ENCODE measurements at regions not wholly inside any gene's neighbourhood (a gene's known extent, or its start where the extent isn't known, plus 50 kb on each side); places are given as distances from the start of the nearest gene placed in this dataset.

DNA sequence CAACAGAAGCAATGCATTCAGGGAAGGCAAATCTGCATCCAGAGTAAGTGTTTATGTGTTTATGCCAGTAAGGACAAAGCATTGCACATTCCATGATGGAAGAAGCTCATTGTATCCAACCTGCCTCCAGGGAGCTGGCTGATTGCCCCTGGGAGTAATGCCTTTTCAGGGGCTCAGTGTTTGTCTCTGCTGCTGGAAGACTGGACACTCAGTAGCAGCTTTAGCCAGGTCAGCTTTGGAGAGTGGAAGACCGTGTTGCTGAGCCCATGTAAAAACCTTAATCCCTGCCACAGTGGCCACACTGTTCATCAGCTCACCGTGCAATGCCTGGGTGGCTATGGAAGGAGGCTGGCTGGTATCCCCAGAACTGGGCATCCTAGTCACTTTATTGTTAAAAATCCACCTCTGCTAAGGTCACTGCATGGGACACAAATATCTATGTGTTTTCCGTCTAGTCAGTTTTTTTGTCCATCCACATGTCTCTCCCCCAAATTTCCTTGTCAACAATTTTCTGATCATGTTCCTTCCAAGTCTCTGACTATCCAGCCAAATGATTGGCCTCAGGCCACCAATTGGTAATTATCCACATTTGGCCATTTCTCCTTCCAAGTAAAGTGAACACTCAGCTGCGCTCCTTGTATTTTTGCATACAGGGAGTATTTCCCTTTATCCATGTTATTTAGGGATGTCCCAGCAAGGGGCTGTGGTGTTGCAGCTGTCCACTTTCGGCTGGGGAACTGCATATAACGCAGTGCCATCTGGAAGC lies 2044.5 kb upstream of the AGA start:
- Histone ChIP-seq H3K27ac (ENCODE audit: low read depth, low read length) (no peak overlapping the region), H3K4me1 (ENCODE audit: control insufficient read depth, insufficient read depth, low read length) (no peaks in the 10 kb centered on the region), H3K36me3 (ENCODE audit: control insufficient read depth, insufficient read depth, low read length) (no peaks in the 10 kb centered on the region), H3K9ac (ENCODE audit: low read length) (no peak overlapping the region), H3K4me3 (ENCODE audit: low read length) (no peak overlapping the region), H3K27me3 (ENCODE audit: control insufficient read depth, insufficient read depth, low read length) (no peaks in the 10 kb centered on the region)

DNA sequence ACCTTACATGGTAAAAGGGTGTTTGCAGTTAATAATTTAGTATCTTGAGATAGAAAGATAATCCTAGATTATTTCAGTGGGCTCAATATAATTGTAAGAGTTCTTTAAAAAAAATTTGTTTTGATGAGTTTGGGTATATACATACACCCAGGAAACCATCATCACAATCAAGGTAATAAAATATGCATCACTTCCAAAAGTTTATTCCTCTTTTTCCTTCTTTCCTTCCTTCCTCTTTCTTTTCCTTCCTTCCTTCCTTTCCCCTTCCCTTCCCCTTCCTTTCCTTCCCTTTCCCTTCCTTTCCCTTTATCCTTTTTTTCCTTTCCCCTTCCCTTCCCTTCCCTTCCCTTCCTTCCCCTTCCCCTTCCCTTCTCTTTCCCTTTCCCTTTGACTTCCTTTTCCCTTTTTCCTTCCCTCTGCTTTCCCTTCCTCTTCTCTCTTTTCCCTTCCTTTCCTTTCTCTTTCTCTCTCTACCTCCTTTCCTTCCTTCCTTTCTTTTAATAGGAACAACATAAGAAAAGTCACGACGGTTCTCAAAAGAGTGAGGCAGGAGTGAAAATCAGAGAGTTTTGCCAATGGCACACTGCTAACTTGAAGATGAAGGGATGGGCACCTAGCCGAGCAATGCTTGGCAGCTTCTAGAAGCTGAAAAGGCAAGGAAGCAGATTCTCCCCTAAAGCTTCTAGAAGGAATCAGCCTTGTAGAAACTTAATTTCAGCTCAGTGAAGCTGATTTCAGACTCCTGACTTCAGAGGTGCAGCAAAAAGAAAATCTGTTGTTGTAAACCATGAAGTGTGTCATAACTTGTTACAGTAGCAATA lies 2050.2 kb upstream of the AGA start:
- no peak overlapping the region for H3K27ac ChIP-seq (ENCODE audit: low read depth, low read length)
- no peaks in the 10 kb centered on the region for H3K27me3 ChIP-seq (ENCODE audit: control insufficient read depth, insufficient read depth, low read length)
- H3K36me3 ChIP-seq (ENCODE audit: control insufficient read depth, insufficient read depth, low read length), result no peaks in the 10 kb centered on the region
- H3K4me3 ChIP-seq (ENCODE audit: low read length), result no peak overlapping the region
- no peaks in the 10 kb centered on the region for H3K4me1 ChIP-seq (ENCODE audit: control insufficient read depth, insufficient read depth, low read length)
- H3K9ac ChIP-seq (ENCODE audit: low read length), result no peak overlapping the region

DNA sequence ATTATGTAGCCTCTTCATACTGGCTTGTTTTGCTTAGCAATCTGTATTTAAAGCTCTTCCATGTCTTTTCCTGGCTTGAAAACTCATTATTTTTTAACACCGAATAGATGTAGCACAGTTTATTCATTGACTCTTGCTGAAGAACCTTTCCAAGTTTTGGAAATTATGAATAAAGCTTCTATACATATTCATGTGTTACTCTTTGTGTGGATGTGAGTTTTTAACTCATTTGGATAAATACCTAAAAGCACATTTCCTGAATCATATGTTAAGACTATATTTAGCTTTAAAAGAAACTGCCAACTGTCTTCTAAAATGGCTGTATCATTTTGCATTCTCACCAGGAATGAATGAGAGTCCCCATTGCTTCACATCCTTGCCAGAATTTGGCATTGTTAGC lies 2061.7 kb upstream of the AGA start:
- no peak overlapping the region for H3K27ac ChIP-seq (ENCODE audit: low read depth, low read length)
- no peak overlapping the region for H3K9ac ChIP-seq (ENCODE audit: low read length)
- no peaks in the 10 kb centered on the region for H3K36me3 ChIP-seq (ENCODE audit: control insufficient read depth, insufficient read depth, low read length)
- H3K4me1 ChIP-seq (ENCODE audit: control insufficient read depth, insufficient read depth, low read length), result no peaks in the 10 kb centered on the region
- no peak overlapping the region for H3K4me3 ChIP-seq (ENCODE audit: low read length)
- H3K27me3 ChIP-seq (ENCODE audit: control insufficient read depth, insufficient read depth, low read length), result no peaks in the 10 kb centered on the region

DNA sequence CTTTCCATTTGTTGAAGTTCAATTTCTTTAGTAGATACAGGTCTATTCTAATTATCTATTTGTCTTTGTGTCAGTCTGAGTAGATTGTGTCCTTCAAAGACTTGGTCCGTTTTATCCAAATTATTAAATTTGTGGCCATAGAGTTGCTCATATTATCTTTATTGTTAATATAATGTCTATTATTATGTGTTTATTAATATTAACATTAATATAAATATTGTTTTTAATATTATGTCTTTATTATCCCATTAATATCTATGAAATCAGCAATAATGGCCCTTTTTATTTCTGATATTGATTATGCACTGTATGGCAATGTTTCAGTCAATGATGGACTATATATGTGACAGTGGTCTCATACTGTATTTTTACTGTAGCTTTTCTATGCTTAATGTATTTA lies 2067.3 kb upstream of the AGA start:
- Histone ChIP-seq H3K9ac (ENCODE audit: low read length) (no peak overlapping the region), H3K36me3 (ENCODE audit: control insufficient read depth, insufficient read depth, low read length) (no peaks in the 10 kb centered on the region), H3K4me1 (ENCODE audit: control insufficient read depth, insufficient read depth, low read length) (no peaks in the 10 kb centered on the region), H3K27ac (ENCODE audit: low read depth, low read length) (no peak overlapping the region), H3K27me3 (ENCODE audit: control insufficient read depth, insufficient read depth, low read length) (no peaks in the 10 kb centered on the region), H3K4me3 (ENCODE audit: low read length) (no peak overlapping the region)

DNA sequence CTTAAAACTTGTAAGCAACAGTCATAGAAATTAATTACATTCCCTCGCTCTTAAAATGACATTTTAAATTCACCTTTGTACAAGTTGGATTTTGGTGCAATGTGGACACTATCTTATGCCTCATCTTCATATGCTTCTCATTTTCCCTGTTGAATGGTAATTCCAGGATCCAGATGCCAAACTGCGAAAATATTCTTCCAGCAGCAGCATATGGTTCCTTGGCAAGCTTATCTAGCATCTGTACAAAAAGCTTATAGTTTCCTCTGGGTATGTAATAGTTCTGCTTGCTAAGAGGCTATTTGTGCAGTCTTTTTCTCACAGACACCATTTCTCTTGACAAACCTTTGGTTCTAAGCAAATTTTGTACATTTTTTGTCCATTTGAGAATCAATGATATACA lies 2079.7 kb upstream of the AGA start:
- H3K4me1 ChIP-seq (ENCODE audit: control insufficient read depth, insufficient read depth, low read length), result no peaks in the 10 kb centered on the region
- H3K4me3 ChIP-seq (ENCODE audit: low read length), result no peak overlapping the region
- no peaks in the 10 kb centered on the region for H3K36me3 ChIP-seq (ENCODE audit: control insufficient read depth, insufficient read depth, low read length)
- no peak overlapping the region for H3K9ac ChIP-seq (ENCODE audit: low read length)
- H3K27ac ChIP-seq (ENCODE audit: low read depth, low read length), result no peak overlapping the region
- no peaks in the 10 kb centered on the region for H3K27me3 ChIP-seq (ENCODE audit: control insufficient read depth, insufficient read depth, low read length)

DNA sequence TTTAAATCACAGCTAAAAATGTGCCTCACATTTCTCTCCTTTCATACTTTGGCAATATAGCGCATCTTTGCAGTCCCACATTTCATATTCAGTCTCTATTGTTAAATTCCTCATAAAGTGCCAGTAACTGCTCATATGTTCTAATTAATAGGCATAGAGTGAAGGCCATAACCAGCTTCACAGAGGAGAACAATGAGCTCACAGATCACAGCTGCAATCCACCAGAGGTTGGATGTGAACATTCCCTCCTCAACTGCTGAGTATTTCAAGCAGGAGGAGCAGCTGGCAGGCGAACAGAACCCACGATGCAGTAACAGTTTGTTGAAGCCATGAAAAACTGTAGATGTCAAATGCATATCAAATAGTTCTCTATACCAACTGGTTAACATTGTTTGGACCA lies 2088.7 kb upstream of the AGA start:
- no peaks in the 10 kb centered on the region for H3K36me3 ChIP-seq (ENCODE audit: control insufficient read depth, insufficient read depth, low read length)
- no peaks in the 10 kb centered on the region for H3K27me3 ChIP-seq (ENCODE audit: control insufficient read depth, insufficient read depth, low read length)
- H3K4me3 ChIP-seq (ENCODE audit: low read length), result no peak overlapping the region
- H3K27ac ChIP-seq (ENCODE audit: low read depth, low read length), result no peak overlapping the region
- no peak overlapping the region for H3K9ac ChIP-seq (ENCODE audit: low read length)
- no peaks in the 10 kb centered on the region for H3K4me1 ChIP-seq (ENCODE audit: control insufficient read depth, insufficient read depth, low read length)

DNA sequence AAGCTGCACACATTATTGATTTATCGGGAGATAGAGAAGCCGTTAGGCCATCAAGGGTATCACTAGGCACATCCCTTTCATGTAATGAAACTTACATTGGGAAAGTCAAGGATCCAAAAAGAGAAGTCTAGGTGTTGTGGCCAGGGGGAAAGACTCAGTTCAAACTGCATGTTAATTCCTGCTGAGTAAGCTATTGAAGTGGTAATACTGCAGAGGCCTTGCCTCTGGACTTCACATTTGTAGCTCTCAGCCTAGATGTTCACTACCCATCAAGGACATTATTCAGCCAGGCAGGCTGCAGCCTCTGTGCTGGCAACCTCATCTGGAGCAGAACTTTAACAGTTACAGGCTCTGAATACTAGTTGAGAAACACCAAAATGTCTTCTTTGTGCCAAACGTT lies 2094.5 kb upstream of the AGA start:
- no peaks in the 10 kb centered on the region for H3K4me1 ChIP-seq (ENCODE audit: control insufficient read depth, insufficient read depth, low read length)
- H3K9ac ChIP-seq (ENCODE audit: low read length), result no peak overlapping the region
- no peaks in the 10 kb centered on the region for H3K27me3 ChIP-seq (ENCODE audit: control insufficient read depth, insufficient read depth, low read length)
- H3K27ac ChIP-seq (ENCODE audit: low read depth, low read length), result no peak overlapping the region
- no peak overlapping the region for H3K4me3 ChIP-seq (ENCODE audit: low read length)
- H3K36me3 ChIP-seq (ENCODE audit: control insufficient read depth, insufficient read depth, low read length), result no peaks in the 10 kb centered on the region

DNA sequence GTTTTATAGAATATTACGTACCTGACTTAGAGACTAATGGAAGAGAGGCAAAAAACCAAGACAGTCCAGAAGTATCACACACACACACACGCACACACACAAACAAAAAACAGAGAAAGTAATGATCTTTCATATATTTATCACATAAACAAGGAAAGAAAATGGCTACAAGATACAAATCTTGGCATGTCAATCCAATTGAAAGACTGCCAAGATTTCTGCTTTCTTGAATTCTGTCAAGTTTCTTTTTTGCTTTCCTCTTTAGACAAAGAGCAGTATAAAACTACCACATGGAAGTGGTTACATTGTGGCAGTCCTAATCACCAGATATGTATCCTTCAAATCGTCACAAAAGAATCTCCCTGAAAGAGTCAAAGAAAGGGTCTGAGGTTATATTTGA lies 2097.4 kb upstream of the AGA start:
- no peak overlapping the region for H3K27ac ChIP-seq (ENCODE audit: low read depth, low read length)
- H3K9ac ChIP-seq (ENCODE audit: low read length), result no peak overlapping the region
- no peaks in the 10 kb centered on the region for H3K4me1 ChIP-seq (ENCODE audit: control insufficient read depth, insufficient read depth, low read length)
- no peaks in the 10 kb centered on the region for H3K27me3 ChIP-seq (ENCODE audit: control insufficient read depth, insufficient read depth, low read length)
- H3K4me3 ChIP-seq (ENCODE audit: low read length), result no peak overlapping the region
- no peaks in the 10 kb centered on the region for H3K36me3 ChIP-seq (ENCODE audit: control insufficient read depth, insufficient read depth, low read length)

DNA sequence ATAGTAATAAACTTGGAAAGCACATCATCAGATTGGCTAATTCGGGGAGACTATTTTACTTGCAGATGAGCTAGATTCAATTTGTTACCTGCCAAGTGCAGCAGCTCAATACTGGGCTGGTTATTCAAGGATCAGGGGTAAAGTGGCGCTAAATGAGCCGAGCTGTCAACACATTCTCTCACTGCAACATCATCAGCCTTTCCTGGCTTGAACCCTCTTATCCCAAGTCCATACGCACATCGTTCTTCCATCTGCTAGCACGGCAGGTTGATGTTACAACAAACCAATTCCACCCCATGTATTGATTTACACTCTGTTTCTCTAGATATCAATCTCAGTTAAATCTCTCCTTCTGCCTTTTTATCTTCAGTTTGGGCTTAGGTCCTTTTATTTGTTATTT lies 2101.5 kb upstream of the AGA start:
- Histone ChIP-seq H3K4me3 (ENCODE audit: low read length) (no peak overlapping the region), H3K27ac (ENCODE audit: low read depth, low read length) (no peak overlapping the region), H3K4me1 (ENCODE audit: control insufficient read depth, insufficient read depth, low read length) (no peaks in the 10 kb centered on the region), H3K27me3 (ENCODE audit: control insufficient read depth, insufficient read depth, low read length) (no peaks in the 10 kb centered on the region), H3K36me3 (ENCODE audit: control insufficient read depth, insufficient read depth, low read length) (no peaks in the 10 kb centered on the region), H3K9ac (ENCODE audit: low read length) (no peak overlapping the region)

DNA sequence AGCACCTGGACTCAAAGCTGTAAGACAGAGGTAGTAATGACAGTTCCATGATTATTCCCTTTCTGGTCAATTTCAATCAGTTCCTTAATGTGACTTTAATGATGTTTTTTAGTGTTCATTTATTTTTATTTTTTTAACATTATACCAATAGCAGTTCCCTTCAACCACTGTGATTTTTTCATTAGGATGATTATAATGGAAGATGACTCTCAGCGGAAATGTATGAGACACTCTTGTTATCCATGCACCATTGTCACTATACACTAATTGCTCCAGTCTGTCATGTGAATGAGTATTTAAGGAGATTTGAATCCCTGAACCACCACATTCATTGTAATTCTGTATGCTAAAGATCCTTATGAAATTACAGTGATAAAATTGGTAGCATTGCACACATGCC lies 2102.3 kb upstream of the AGA start:
- no peak overlapping the region for H3K27ac ChIP-seq (ENCODE audit: low read depth, low read length)
- no peaks in the 10 kb centered on the region for H3K36me3 ChIP-seq (ENCODE audit: control insufficient read depth, insufficient read depth, low read length)
- no peak overlapping the region for H3K4me3 ChIP-seq (ENCODE audit: low read length)
- no peak overlapping the region for H3K9ac ChIP-seq (ENCODE audit: low read length)
- H3K27me3 ChIP-seq (ENCODE audit: control insufficient read depth, insufficient read depth, low read length), result no peaks in the 10 kb centered on the region
- no peaks in the 10 kb centered on the region for H3K4me1 ChIP-seq (ENCODE audit: control insufficient read depth, insufficient read depth, low read length)

DNA sequence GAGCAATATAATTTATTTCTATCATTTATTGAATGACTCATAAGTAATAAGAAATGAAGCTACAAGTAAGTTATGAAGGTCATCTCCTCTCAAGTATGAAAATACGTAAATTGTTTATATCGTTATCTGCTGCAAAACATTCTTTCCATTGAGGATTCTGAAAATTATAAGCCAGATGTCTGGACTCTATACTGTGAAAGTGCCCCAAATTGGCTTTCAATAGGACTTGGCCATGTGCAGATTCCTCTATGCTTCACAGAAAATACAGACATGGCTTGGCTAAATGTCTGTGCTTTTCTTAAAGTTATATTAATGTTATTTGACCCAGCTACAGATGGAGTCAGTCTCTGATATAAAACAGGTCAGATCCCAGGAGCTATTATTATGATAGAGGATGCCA lies 2109.9 kb upstream of the AGA start:
- Histone ChIP-seq H3K4me3 (ENCODE audit: low read length) (no peak overlapping the region), H3K4me1 (ENCODE audit: control insufficient read depth, insufficient read depth, low read length) (no peaks in the 10 kb centered on the region), H3K27ac (ENCODE audit: low read depth, low read length) (no peak overlapping the region), H3K36me3 (ENCODE audit: control insufficient read depth, insufficient read depth, low read length) (no peaks in the 10 kb centered on the region), H3K9ac (ENCODE audit: low read length) (no peak overlapping the region), H3K27me3 (ENCODE audit: control insufficient read depth, insufficient read depth, low read length) (no peaks in the 10 kb centered on the region)

DNA sequence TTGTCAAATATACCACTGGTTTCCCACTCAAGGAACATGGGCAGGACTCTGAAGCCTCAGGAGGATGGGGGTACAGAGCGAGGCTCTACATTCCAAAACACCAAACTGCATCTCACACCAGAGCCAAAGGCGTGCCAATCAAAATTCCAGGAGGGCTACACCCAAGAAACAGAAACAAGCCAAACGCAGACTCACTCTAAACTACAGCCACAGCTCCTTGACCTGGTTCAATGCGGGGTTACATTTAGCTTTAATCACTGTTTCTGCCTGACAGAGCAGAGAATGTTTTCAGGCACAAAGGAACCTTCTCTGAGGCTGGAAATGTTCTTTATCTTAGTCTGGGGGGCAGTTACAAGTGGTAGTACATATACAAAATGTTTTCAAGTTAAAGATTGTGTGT lies 2121.5 kb upstream of the AGA start:
- Histone ChIP-seq H3K27ac (ENCODE audit: low read depth, low read length) (no peak overlapping the region), H3K4me1 (ENCODE audit: control insufficient read depth, insufficient read depth, low read length) (no peaks in the 10 kb centered on the region), H3K4me3 (ENCODE audit: low read length) (no peak overlapping the region), H3K27me3 (ENCODE audit: control insufficient read depth, insufficient read depth, low read length) (no peaks in the 10 kb centered on the region), H3K36me3 (ENCODE audit: control insufficient read depth, insufficient read depth, low read length) (no peaks in the 10 kb centered on the region), H3K9ac (ENCODE audit: low read length) (no peak overlapping the region)

DNA sequence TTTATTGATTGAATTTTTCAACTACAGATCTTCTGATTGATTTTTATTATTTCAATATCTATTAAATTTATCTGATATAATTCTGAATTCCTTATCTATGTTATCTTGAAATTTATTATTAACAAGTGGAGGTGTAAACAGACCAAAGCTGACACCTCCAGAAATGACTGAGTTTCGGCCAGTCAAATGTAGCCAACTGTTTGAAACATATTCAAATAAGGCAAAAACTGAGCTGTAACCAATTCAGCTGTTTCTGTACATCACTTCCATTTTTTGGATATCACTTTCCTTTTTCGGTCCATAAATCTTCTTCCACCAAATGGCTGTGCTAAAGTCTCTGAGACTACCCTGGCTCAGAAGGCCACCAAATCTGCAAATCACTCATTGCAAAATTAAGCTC lies 2127.3 kb upstream of the AGA start:
- no peak overlapping the region for H3K27ac ChIP-seq (ENCODE audit: low read depth, low read length)
- no peaks in the 10 kb centered on the region for H3K27me3 ChIP-seq (ENCODE audit: control insufficient read depth, insufficient read depth, low read length)
- H3K4me1 ChIP-seq (ENCODE audit: control insufficient read depth, insufficient read depth, low read length), result no peaks in the 10 kb centered on the region
- H3K9ac ChIP-seq (ENCODE audit: low read length), result no peak overlapping the region
- no peaks in the 10 kb centered on the region for H3K36me3 ChIP-seq (ENCODE audit: control insufficient read depth, insufficient read depth, low read length)
- no peak overlapping the region for H3K4me3 ChIP-seq (ENCODE audit: low read length)
